ENCODE measurements at regions not wholly inside any gene's neighbourhood (a gene's known extent, or its start where the extent isn't known, plus 50 kb on each side); places are given as distances from the start of the nearest gene placed in this dataset.

DNA sequence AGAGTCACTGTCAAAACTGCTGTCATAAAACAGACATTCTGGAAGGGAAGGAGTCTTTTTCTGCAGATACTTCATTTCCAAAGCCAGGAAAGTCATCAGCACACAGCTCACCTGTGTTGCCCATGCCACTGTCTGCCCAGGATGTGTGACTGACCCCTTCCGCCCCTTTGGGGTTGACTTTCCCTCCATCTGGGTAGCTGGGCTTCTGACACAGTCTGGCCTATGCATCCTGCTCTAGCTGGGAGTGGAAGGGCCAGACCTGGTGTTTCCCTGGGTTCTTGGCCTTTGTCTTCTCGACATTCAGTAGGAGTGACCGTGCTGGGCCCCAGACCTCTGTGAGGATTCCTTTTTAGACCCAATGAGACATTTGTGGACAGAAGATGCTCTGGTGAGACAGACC, 378.9 kb upstream of the NUPR2 start:
- Histone ChIP-seq H3K27me3 (replicated peaks; ENCODE audit: insufficient read depth, low read depth, low read length, poor library complexity) (no peaks in the 10 kb centered on the region), H3K9me3 (ENCODE audit: low read depth, low read length, poor library complexity, severe bottlenecking) (peaks cover 41% of the 10 kb centered on the region), H3K36me3 (ENCODE audit: insufficient read depth, low read length, poor library complexity, severe bottlenecking) (no peaks in the 10 kb centered on the region), H3K27ac (ENCODE audit: low read depth, low read length, poor library complexity, severe bottlenecking) (no peak overlapping the region), H3K4me1 (ENCODE audit: insufficient read depth, low read length, poor library complexity, severe bottlenecking) (no peaks in the 10 kb centered on the region), H3K4me3 (ENCODE audit: low read depth, low read length, poor library complexity, severe bottlenecking) (no peak overlapping the region)
- ChIA-PET CTCF (no interaction called here), POLR2A (ENCODE audit: low non-redundant PET) (no interaction called here)
- no peak for TF ChIP-seq EZH2 (IDR thresholded peaks at IDR 0.05; ENCODE audit: borderline replicate concordance, low read depth, low read length, poor library complexity, severe bottlenecking)
- no peak for TF ChIP-seq CTCF (conservative IDR thresholded peaks at IDR 0.05; ENCODE audit: low read depth, low read length)
- intact Hi-C loops (cut with micrococcal nuclease; ENCODE audit: unreplicated experiment), result no loop called here
- DNase-seq (ENCODE audit: low spot score), result no peak
- no TSS peak for BruUV-seq (replicated peaks)

GRCh38 chr7:56493704-56494450, 377.7 kb upstream of the NUPR2 start:
- Histone ChIP-seq H3K27ac (ENCODE audit: low read depth, low read length, poor library complexity, severe bottlenecking) (no peak overlapping the region), H3K4me3 (ENCODE audit: low read depth, low read length, poor library complexity, severe bottlenecking) (no peak overlapping the region), H3K4me1 (ENCODE audit: insufficient read depth, low read length, poor library complexity, severe bottlenecking) (no peaks in the 10 kb centered on the region), H3K36me3 (ENCODE audit: insufficient read depth, low read length, poor library complexity, severe bottlenecking) (no peaks in the 10 kb centered on the region), H3K9me3 (ENCODE audit: low read depth, low read length, poor library complexity, severe bottlenecking) (peaks cover 46% of the 10 kb centered on the region), H3K27me3 (replicated peaks; ENCODE audit: insufficient read depth, low read depth, low read length, poor library complexity) (no peaks in the 10 kb centered on the region)
- TF ChIP-seq EZH2 (IDR thresholded peaks at IDR 0.05; ENCODE audit: borderline replicate concordance, low read depth, low read length, poor library complexity, severe bottlenecking), result no peak
- no peak for TF ChIP-seq CTCF (conservative IDR thresholded peaks at IDR 0.05; ENCODE audit: low read depth, low read length)
- intact Hi-C loops (cut with micrococcal nuclease; ENCODE audit: unreplicated experiment), result no loop called here
- ChIA-PET POLR2A (ENCODE audit: low non-redundant PET) (no interaction called here), CTCF (no interaction called here)
- no peak for DNase-seq (ENCODE audit: low spot score)
- BruUV-seq (replicated peaks), result no TSS peak

DNA sequence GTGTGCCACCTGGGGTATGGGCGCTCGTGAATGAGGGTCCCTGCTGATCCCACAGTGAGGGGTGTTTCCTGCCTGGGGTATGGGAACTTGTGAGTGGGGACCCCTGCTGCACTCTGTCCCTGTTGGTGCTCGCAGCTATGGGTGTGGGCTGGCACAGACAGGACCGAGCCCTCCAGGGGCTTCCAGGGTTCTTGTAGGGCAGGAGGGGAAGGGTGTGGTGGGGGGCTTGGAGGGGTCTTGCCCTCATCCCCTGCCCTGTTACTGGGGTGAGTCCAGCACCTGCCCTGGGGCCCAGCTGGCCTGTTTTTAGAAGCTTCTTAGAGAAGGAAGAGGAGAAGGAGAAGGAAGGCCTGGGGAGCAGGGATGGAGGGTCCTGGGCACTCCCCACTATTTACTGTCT, 377.0 kb upstream of the NUPR2 start:
- Histone ChIP-seq H3K27me3 (replicated peaks; ENCODE audit: insufficient read depth, low read depth, low read length, poor library complexity) (no peaks in the 10 kb centered on the region), H3K4me1 (ENCODE audit: insufficient read depth, low read length, poor library complexity, severe bottlenecking) (no peaks in the 10 kb centered on the region), H3K4me3 (ENCODE audit: low read depth, low read length, poor library complexity, severe bottlenecking) (no peak overlapping the region), H3K36me3 (ENCODE audit: insufficient read depth, low read length, poor library complexity, severe bottlenecking) (no peaks in the 10 kb centered on the region), H3K27ac (ENCODE audit: low read depth, low read length, poor library complexity, severe bottlenecking) (no peak overlapping the region), H3K9me3 (ENCODE audit: low read depth, low read length, poor library complexity, severe bottlenecking) (peaks cover 48% of the 10 kb centered on the region)
- no peak for DNase-seq (ENCODE audit: low spot score)
- CTCF ChIA-PET, result no interaction called here
- TF ChIP-seq EZH2 (IDR thresholded peaks at IDR 0.05; ENCODE audit: borderline replicate concordance, low read depth, low read length, poor library complexity, severe bottlenecking) (no peak), CTCF (conservative IDR thresholded peaks at IDR 0.05; ENCODE audit: low read depth, low read length) (no peak)
- POLR2A ChIA-PET (ENCODE audit: low non-redundant PET), result no interaction called here
- BruUV-seq (replicated peaks), result no TSS peak
- intact Hi-C loops (cut with micrococcal nuclease; ENCODE audit: unreplicated experiment), result no loop called here

Data from A673 (cell line).